Gastroesophageal sphincter (tissue), 3 donors: ENCODE measurements at regions not wholly inside any gene's neighbourhood (a gene's known extent, or its start where the extent isn't known, plus 50 kb on each side); places are given as distances from the start of the nearest gene placed in this dataset.

Source experiments
- EP300 ChIP-seq: sonication (generic); formaldehyde crosslinking; IDR thresholded peaks from one replicate; pipeline ENCODE4 v1.6.1; 2017; ENCODE audit warnings: antibody characterized with exemption, mild to moderate bottlenecking
- POLR2A ChIP-seq, 2 donors: fragments of 450-650 bp; IDR thresholded peaks; one replicate each; pipeline ENCODE4 v1.6.1; 2017; ENCODE audit warnings: antibody characterized with exemption in 2 of 2, mild to moderate bottlenecking in 2 of 2, moderate library complexity in 1 of 2
- POLR2AphosphoS5 ChIP-seq: sonication (generic); formaldehyde crosslinking; IDR thresholded peaks from one replicate; pipeline ENCODE4 v1.6.1; 2017; ENCODE audit warnings: antibody characterized with exemption
- TF ChIP-seq, protein P1 (sequence below), 4 experiments: fragments of 200-600 bp in 2 of 4; fragments of 450-650 bp in 2 of 4; sonication (generic) in 1 of 4; IDR thresholded peaks; one replicate each; pipeline ENCODE4 v1.5.1; 2017 to 2019; ENCODE audit warnings: antibody characterized with exemption in 4 of 4, mild to moderate bottlenecking in 2 of 4, moderate library complexity in 2 of 4

DNA sequence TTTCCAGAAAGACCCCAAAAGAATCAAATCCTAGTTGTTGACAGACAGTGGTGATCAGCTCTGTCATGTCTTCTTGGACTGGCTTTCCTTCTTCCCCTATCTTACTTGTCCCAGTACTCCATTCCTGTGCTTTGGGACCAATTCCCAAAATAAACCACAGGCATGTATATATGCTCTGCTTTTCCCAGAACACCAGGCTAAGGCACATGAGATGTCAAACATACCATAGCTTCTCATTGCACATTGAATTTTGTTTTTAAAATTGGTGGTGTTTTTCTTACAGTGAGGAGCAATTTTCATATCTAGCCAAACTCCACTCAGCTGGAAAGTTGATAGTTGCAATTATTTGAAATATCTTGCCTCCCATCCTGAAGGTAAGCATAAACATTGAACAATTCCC lies 88.9 kb upstream of the RGPD4 start:
- TF ChIP-seq, protein P1, sequence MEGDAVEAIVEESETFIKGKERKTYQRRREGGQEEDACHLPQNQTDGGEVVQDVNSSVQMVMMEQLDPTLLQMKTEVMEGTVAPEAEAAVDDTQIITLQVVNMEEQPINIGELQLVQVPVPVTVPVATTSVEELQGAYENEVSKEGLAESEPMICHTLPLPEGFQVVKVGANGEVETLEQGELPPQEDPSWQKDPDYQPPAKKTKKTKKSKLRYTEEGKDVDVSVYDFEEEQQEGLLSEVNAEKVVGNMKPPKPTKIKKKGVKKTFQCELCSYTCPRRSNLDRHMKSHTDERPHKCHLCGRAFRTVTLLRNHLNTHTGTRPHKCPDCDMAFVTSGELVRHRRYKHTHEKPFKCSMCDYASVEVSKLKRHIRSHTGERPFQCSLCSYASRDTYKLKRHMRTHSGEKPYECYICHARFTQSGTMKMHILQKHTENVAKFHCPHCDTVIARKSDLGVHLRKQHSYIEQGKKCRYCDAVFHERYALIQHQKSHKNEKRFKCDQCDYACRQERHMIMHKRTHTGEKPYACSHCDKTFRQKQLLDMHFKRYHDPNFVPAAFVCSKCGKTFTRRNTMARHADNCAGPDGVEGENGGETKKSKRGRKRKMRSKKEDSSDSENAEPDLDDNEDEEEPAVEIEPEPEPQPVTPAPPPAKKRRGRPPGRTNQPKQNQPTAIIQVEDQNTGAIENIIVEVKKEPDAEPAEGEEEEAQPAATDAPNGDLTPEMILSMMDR (IDR thresholded peaks at IDR 0.05) = no peak
- TF ChIP-seq POLR2A (IDR thresholded peaks at IDR 0.05) = no peak
- TF ChIP-seq EP300 = no peak
- no peak for TF ChIP-seq POLR2AphosphoS5
